ENCODE measurements at regions not wholly inside any gene's neighbourhood (a gene's known extent, or its start where the extent isn't known, plus 50 kb on each side); places are given as distances from the start of the nearest gene placed in this dataset.

DNA sequence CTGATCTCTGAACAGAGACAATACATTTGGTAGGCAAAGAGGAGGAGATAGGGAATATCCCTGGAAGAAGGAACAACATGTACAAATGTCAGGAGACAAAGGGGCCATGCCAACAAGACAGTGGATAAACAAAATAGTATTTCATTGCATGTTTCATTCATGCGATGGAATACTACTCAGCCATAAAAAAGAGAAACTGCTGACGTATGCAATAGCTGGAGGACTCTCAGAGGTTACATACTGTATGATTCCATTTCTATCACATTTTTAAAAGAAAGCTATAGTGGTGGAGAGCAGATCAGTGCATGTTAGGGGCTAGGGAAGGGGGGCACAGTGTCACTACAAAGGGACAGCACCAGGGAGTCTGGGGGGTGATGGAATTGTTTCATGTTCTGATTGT lies 572.9 kb upstream of the CADM1 start:
- H3K27ac Mint-ChIP-seq = no peak overlapping the region
- no peak for ATAC-seq (replicated peaks)
- no peak for DNase-seq
- peaks cover 3 to 27% of the 10 kb centered on the region in 2 donors for H3K9me3 Mint-ChIP-seq
- H3K4me3 Mint-ChIP-seq = no peak overlapping the region
- peaks cover 3% of the 10 kb centered on the region for H3K36me3 Mint-ChIP-seq (ENCODE audit: insufficient read depth)
- peaks cover 18 to 23% of the 10 kb centered on the region in 2 donors for H3K27me3 Mint-ChIP-seq
- no peaks in the 10 kb centered on the region for H3K4me1 Mint-ChIP-seq (ENCODE audit: low read depth in 2 of 2)

DNA sequence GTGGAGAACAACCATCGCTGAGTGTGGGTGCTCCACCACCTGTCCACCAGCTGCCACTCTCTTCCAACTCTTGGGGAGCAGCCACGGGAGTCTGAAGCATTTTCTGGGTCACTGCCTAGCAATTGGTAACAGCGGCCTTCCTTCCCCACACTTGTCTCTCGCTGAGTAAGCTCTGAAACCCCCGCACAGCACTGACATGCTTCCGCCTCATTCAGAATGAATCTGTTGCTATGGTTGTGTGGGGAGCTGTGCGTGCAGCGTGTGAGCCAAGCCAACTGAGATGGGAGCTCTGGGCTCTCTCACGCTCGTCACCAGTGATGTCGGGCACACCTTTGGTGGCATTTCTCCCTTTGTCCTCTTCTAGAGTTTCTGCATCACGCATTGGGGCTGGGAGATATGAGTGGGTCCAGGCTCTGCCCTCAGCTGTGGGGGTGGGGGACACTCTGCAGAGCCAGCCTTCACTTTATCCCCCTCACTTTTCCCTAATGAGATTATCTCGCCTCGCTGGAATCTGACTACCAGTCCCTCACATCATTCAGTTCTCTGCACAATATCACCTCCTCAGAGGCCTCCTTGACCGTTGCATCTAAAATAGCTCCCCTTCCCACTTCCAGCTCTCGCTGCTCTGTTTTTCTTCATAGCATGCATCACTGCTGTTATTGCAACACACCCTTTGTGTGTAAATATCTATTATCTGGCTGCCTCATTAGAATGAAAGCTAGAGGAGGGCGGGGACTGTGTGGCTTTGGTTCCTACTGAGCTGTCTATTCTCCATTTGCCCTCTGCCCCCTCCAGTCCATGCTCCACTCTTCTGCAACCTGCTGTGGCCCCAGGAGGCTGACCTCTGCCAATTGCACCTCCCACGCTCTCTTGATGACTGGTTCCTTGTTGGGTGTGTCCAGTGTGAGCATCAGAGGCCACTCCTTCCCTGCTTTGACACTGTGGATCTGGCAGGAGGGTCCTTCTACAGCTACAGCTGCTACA lies 569.9 kb upstream of the CADM1 start:
- DNase-seq (no peak), ATAC-seq (replicated peaks) (no peak)
- H3K4me1 Mint-ChIP-seq (ENCODE audit: low read depth in 2 of 2) = no peaks in the 10 kb centered on the region
- no peak overlapping the region for H3K27ac Mint-ChIP-seq
- peaks cover 28 to 39% of the 10 kb centered on the region in 2 donors for H3K27me3 Mint-ChIP-seq
- H3K36me3 Mint-ChIP-seq (ENCODE audit: insufficient read depth) = peaks cover 3% of the 10 kb centered on the region
- no peak overlapping the region for H3K4me3 Mint-ChIP-seq
- peaks cover 0 to 15% of the 10 kb centered on the region in 2 donors for H3K9me3 Mint-ChIP-seq

DNA sequence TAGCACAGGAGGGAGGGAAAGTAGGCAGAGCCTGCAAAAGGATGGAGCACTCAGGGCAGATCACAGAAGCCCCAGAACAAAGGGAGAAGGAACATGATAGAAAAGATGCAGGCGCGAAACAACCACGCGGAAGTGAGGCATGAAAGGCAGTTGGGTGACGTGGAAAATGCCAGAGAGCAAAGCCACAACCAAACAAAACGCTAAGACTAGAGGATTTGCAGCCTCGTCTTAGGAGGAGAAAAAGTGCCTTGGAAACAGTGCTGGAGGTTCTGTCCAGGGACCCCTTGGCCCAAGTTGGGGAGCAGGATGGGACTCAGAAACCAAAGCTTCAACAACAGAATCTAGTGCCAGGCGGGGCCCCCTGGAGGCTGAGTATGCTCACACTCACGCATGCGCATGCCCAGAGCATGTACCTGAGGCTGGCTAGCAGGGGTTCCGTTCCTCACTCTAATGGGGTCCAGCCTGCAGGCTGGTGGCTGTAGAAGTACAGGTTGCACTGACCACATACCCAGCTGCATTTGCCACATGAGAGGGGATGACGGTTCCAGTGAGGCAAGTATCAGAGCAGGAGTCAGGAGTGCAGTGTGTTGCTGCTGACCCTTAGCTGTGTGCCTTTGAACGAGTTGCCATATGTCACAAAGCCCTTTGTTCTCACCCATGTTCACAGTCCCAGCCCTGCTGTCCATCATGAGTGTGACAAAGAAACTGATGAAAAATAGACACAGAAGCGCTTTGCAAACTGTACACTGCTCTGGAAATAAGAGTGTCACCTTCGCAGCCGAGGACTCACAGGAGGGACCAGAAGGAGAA lies 568.6 kb upstream of the CADM1 start:
- Mint-ChIP-seq H3K4me1 (ENCODE audit: low read depth in 2 of 2) (no peaks in the 10 kb centered on the region), H3K36me3 (ENCODE audit: insufficient read depth) (peaks cover 3% of the 10 kb centered on the region), H3K9me3 (peaks cover 0 to 13% of the 10 kb centered on the region in 2 donors), H3K27me3 (peaks cover 26 to 36% of the 10 kb centered on the region in 2 donors), H3K27ac (no peak overlapping the region), H3K4me3 (no peak overlapping the region)
- DNase-seq (no peak), ATAC-seq (replicated peaks) (no peak)

DNA sequence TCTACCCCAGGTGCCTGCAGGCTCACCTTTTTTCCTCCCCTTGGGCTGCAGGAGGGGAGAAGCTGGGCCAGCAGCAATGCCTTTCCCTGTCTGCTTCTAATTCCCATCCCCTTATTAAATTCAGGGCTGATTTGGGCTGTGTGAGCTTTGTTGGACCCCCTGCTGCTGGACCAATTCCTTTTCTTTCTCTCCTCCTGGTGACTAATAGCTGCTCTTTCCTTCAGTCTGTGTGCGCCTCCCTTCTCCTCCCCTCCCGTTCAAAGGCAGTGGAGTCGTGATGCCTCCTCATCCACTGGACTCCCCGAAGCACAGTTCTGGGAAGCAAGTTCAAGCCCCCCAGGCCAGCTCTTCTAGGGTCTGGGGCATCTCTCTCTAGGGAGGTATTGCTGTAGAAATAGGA lies 567.9 kb upstream of the CADM1 start:
- Mint-ChIP-seq H3K9me3 (peaks cover 0 to 6% of the 10 kb centered on the region in 2 donors), H3K4me3 (no peak overlapping the region), H3K36me3 (ENCODE audit: insufficient read depth) (peaks cover 3% of the 10 kb centered on the region), H3K27me3 (peaks cover 21 to 29% of the 10 kb centered on the region in 2 donors), H3K27ac (no peak overlapping the region), H3K4me1 (ENCODE audit: low read depth in 2 of 2) (no peaks in the 10 kb centered on the region)
- DNase-seq = no peak
- no peak for ATAC-seq (replicated peaks)

DNA sequence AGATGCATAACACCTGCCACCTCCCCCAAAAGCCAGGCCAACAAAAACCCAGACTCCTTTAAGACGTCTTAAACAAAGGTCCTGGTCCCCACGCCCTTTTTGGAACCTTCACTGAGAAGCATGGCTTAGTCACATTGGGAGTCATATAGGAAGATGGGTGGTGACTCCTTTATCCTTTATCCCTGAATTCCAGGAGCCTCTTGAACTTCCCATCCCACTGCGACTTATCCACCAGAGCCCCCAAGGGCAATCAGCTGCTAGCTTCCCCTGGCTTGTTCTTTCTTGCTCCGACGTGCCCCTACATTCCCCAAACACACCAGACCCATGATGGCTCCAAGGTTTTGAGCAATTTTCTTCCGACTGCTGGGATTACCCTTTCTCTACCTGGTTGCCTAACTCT lies 567.0 kb upstream of the CADM1 start:
- Mint-ChIP-seq H3K27ac (no peak overlapping the region), H3K9me3 (no peaks in the 10 kb centered on the region), H3K4me3 (no peak overlapping the region), H3K4me1 (ENCODE audit: low read depth in 2 of 2) (no peaks in the 10 kb centered on the region), H3K36me3 (ENCODE audit: insufficient read depth) (peaks cover 3% of the 10 kb centered on the region), H3K27me3 (peaks cover 15 to 27% of the 10 kb centered on the region in 2 donors)
- ATAC-seq (replicated peaks) (no peak), DNase-seq (no peak)

DNA sequence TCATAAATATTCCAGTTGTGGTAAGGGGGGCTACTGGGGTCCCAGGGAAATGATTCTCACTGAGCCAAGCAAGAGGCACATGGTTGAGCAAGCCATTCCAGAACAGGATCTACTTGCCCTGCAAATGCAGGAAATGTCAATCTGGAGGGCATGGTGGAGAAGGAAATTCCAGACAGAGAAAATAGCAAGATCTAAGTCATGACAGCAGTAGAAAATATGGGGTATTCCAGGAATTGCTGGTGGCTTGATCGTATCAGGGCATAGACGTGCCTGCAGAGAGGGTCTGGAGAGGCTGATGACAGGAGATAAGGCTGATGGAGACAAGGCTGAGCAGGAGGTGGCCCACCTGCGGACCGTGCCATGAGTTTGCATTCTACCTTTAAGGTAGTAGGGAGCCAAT lies 566.3 kb upstream of the CADM1 start:
- no peak overlapping the region for H3K27ac Mint-ChIP-seq
- H3K27me3 Mint-ChIP-seq = peaks cover 15 to 34% of the 10 kb centered on the region in 2 donors
- ATAC-seq (replicated peaks) (no peak), DNase-seq (no peak)
- H3K9me3 Mint-ChIP-seq = no peaks in the 10 kb centered on the region
- H3K36me3 Mint-ChIP-seq (ENCODE audit: insufficient read depth) = peaks cover 3% of the 10 kb centered on the region
- no peak overlapping the region for H3K4me3 Mint-ChIP-seq
- no peaks in the 10 kb centered on the region for H3K4me1 Mint-ChIP-seq (ENCODE audit: low read depth in 2 of 2)

DNA sequence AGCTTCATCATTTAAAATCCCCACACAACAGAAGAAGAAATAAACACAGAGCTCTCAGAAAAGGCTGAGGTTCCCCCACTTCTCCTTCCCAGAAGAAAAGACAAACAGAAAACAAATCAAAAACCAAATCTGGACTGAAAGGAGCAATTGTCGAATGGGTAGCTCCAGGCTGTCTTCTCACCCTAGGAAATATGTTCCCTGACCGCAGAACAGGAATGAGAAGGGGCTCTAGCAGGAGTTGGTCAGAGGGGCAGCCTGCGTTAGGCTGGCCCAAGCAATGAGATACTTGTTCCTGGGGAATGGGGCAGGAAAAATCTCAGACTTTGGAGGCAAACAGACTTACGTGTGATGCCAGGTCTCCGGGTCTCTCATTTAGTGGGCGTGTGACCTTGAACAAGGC lies 562.6 kb upstream of the CADM1 start:
- no peaks in the 10 kb centered on the region for H3K9me3 Mint-ChIP-seq
- H3K4me3 Mint-ChIP-seq = no peak overlapping the region
- H3K4me1 Mint-ChIP-seq (ENCODE audit: low read depth in 2 of 2) = no peaks in the 10 kb centered on the region
- no peak overlapping the region for H3K27ac Mint-ChIP-seq
- ATAC-seq (replicated peaks) (no peak), DNase-seq (no peak)
- H3K27me3 Mint-ChIP-seq = peaks cover 9 to 51% of the 10 kb centered on the region in 2 donors
- peaks cover 4% of the 10 kb centered on the region for H3K36me3 Mint-ChIP-seq (ENCODE audit: insufficient read depth)

DNA sequence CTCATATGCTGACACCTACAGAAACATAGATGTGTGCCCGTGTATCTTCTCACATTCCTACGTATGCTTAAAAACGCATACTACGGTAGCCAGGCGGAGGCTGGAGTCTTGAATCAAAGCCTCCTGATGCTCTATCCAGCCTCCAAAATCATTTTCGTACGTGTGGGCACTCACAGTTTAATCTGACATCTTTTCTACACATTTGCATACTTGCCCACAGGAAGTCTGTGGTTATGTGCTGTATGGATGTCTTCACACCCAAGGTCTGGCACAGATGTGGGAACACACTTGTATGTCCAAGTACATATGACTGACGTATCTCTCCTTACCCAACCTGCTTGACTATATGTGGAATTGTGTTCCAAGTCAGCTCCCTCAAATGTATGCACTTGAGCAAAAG lies 561.8 kb upstream of the CADM1 start:
- ATAC-seq (replicated peaks) (no peak), DNase-seq (no peak)
- Mint-ChIP-seq H3K27ac (no peak overlapping the region), H3K4me3 (no peak overlapping the region), H3K27me3 (peaks cover 12 to 51% of the 10 kb centered on the region in 2 donors), H3K36me3 (ENCODE audit: insufficient read depth) (peaks cover 4% of the 10 kb centered on the region), H3K4me1 (ENCODE audit: low read depth in 2 of 2) (no peaks in the 10 kb centered on the region), H3K9me3 (no peaks in the 10 kb centered on the region)

DNA sequence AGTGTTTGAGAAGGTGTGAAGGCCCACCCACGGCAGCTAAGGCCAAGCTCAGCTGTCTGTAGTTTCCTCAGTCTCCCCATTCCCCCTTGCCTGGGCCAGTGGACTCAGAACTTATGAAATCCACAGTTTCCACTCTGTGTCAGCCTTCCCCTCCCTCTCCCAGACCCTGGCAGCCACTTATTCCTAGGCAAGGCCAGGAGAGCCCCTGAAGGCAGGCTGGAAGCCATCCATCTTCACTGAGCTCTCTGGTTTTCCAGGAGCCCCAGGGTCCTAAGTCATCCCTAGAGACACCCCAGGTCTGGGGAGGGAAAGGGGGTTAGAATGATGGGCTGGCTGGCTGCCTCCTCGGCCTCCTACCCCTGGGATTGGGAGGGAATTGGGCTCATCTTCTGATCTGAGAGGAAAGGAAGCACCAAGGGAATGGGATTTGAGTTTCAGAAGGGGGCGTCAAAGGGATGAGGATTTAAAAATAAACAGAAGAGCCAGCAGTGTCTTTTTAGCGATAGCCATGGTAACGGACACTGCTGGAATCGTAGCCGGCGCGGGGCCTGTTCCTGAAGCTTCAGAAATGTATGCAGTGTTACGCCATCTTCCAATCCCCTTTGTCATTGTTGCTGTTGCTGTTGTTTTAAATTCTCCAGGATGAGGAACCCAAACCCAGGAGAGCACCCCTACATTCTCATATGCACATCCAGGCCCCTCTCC lies 561.1 kb upstream of the CADM1 start:
- Mint-ChIP-seq H3K27me3 (peaks cover 7 to 53% of the 10 kb centered on the region in 2 donors), H3K27ac (no peak overlapping the region), H3K4me3 (no peak overlapping the region), H3K4me1 (ENCODE audit: low read depth in 2 of 2) (no peaks in the 10 kb centered on the region), H3K36me3 (ENCODE audit: insufficient read depth) (peaks cover 4% of the 10 kb centered on the region), H3K9me3 (no peaks in the 10 kb centered on the region)
- DNase-seq (no peak), ATAC-seq (replicated peaks) (no peak)

DNA sequence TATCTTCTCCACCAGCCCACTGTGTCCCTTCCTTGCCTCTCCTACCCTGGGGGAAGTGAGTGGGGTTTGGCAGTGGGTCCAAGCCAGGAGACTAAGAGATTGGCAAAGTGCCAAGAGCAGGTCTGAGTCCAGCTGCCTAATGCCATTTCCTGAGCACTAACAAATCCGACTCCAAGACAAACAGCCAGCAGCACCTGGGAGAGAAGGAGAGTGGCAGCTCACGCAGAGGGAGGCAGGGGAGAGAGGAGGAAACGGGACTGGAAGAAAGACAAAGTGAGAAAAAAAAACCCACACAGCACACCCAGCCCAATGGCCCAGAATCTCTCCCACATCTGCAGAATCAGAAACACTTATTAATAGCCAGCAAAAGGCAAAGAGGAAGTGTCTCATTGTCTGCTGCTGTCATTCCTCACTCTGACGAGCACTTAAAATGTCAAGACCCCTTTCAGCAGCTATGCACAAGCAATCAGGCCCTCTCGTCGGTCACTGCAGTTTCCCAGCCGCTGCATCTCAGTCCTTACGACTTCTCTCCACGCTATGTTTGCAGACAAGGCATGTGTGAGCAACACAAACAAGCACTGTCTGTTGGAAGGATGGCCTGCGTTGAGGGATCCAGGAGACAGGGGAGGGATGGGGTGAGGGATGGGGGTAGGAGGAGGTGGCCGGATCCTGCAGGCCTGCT lies 558.4 kb upstream of the CADM1 start:
- Mint-ChIP-seq H3K4me3 (no peak overlapping the region), H3K4me1 (ENCODE audit: low read depth in 2 of 2) (no peaks in the 10 kb centered on the region), H3K9me3 (no peaks in the 10 kb centered on the region), H3K27me3 (peaks cover 5 to 64% of the 10 kb centered on the region in 2 donors), H3K36me3 (ENCODE audit: insufficient read depth) (peaks cover 4% of the 10 kb centered on the region), H3K27ac (no peak overlapping the region)
- DNase-seq = no peak
- ATAC-seq (replicated peaks) = no peak

DNA sequence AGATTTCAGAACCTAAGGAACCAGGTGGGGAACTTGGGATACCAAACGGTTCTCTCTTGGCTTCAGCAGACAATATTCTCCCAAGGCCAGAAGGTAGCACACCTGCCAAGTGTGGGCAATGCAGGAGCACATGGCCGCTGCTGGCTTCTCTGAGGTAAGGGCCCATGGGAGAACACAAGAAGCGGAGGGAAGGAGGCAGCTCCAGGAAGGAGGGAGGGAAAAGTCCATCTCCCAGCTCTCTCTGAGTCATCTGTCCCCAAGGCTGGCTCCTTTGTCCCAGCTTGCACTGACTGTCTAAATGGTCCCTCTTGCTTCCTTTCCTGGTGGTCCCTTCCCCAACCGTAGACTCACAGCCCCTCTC lies 557.9 kb upstream of the CADM1 start:
- Mint-ChIP-seq H3K4me3 (no peak overlapping the region), H3K27ac (no peak overlapping the region)
- no peak for ATAC-seq (replicated peaks)

DNA sequence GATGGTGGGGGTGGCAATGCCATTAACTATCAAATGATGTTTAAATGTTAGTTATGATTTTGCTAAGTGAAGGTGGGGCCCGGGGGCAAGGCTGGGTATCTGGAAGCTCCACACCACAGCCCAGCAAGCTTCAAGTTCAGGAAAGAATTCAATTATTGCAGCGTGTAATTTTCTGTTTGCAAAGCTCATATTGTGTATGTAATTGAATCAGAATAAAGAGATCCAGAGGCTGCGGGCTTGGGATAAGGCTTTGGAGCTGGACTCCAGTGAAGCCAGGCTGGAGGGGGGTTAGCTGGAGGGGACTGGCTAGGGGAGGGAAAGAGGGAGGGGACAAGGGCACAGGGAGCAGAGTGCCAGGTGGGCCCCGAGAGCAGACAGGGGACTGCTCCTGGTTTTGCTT lies 557.1 kb upstream of the CADM1 start:
- Mint-ChIP-seq H3K27me3 (peaks cover 5 to 59% of the 10 kb centered on the region in 2 donors), H3K4me1 (ENCODE audit: low read depth in 2 of 2) (no peaks in the 10 kb centered on the region), H3K27ac (no peak overlapping the region), H3K9me3 (no peaks in the 10 kb centered on the region), H3K4me3 (no peak overlapping the region), H3K36me3 (ENCODE audit: insufficient read depth) (peaks cover 4% of the 10 kb centered on the region)
- no peak for DNase-seq
- no peak for ATAC-seq (replicated peaks)

More for the DNA sequence above, 557.9 kb upstream of the CADM1 start:
- Mint-ChIP-seq H3K9me3 (no peaks in the 10 kb centered on the region), H3K27me3 (peaks cover 5 to 64% of the 10 kb centered on the region in 2 donors), H3K4me1 (ENCODE audit: low read depth in 2 of 2) (no peaks in the 10 kb centered on the region), H3K36me3 (ENCODE audit: insufficient read depth) (peaks cover 4% of the 10 kb centered on the region)
- no peak for DNase-seq

DNA sequence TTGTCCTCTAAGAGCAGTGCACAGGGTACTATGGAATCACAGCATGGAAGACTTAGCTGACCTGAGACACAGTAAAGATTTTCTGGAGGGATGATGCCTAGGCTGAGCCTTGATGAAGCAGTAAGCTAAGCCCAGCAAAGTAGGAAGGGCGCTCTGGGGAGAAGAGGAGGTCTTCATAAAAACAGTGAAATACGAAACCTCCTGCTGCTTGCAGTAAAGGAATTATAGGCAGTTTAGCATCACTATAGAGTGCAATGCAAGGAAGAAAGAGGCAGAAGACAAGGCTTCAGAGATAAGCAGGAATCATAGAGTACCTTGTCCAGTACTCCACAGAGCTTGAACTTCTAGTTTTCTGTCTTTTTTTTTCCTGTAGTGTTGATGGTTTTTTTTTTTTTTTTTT lies 555.7 kb upstream of the CADM1 start:
- Mint-ChIP-seq H3K36me3 (ENCODE audit: insufficient read depth) (peaks cover 4% of the 10 kb centered on the region), H3K4me3 (no peak overlapping the region), H3K27me3 (peaks cover 5 to 49% of the 10 kb centered on the region in 2 donors), H3K9me3 (no peaks in the 10 kb centered on the region), H3K4me1 (ENCODE audit: low read depth in 2 of 2) (no peaks in the 10 kb centered on the region), H3K27ac (no peak overlapping the region)
- ATAC-seq (replicated peaks) (no peak), DNase-seq (no peak)

Measured in effector memory CD8-positive, alpha-beta T cell (primary cell).